Glomerular endothelial cell (primary cell): ENCODE measurements at regions not wholly inside any gene's neighbourhood (a gene's known extent, or its start where the extent isn't known, plus 50 kb on each side); places are given as distances from the start of the nearest gene placed in this dataset.
A peak's percentile ranks its signal among the peaks of the same experiment; 100 is the strongest.

Experiments used
- DNase-seq: peaks from one replicate; pipeline ENCODE4 v3.0.0-alpha.2; 2011; ENCODE audit warnings: low read depth, low spot score; ENCODE audit errors: extremely low read depth

- DNase-seq, result no peak
Measured at GRCh38 chr5:147036691-147037245, 158.2 kb upstream of the PPP2R2B start.

GRCh38 chr5:147037515-147038205 is 159.1 kb upstream of the PPP2R2B start:
- peak; percentile 22 for DNase-seq

- DNase-seq, result no peak
Measured at GRCh38 chr5:147040856-147041255, 162.3 kb upstream of the PPP2R2B start.

GRCh38 chr5:147044572-147045273 is 166.2 kb upstream of the PPP2R2B start:
- no peak for DNase-seq

- no peak for DNase-seq
Measured at GRCh38 chr5:147045290-147045689, 166.7 kb upstream of the PPP2R2B start.

GRCh38 chr5:147046281-147046680 is 167.7 kb upstream of the PPP2R2B start:
- DNase-seq, result no peak

- DNase-seq, result no peak
Measured at GRCh38 chr5:147046894-147047293, 168.3 kb upstream of the PPP2R2B start.

GRCh38 chr5:147049764-147050163 is 171.2 kb upstream of the PPP2R2B start:
- DNase-seq, result no peak

GRCh38 chr5:147050172-147050571 is 171.6 kb upstream of the PPP2R2B start:
- DNase-seq, result no peak

- DNase-seq, result no peak
Measured at GRCh38 chr5:147051193-147051592, 172.6 kb upstream of the PPP2R2B start.

GRCh38 chr5:147052519-147052918 is 174.0 kb upstream of the PPP2R2B start:
- no peak for DNase-seq

GRCh38 chr5:147055089-147055826 is 176.7 kb upstream of the PPP2R2B start:
- DNase-seq, result no peak

GRCh38 chr5:147055850-147056566 is 177.5 kb upstream of the PPP2R2B start:
- no peak for DNase-seq

GRCh38 chr5:147057051-147057450 is 177.8 kb upstream of the STK32A start:
- no peak for DNase-seq

GRCh38 chr5:147061431-147061830 is 173.4 kb upstream of the STK32A start:
- DNase-seq, result no peak

- no peak for DNase-seq
Measured at GRCh38 chr5:147062427-147062826, 172.4 kb upstream of the STK32A start.

- no peak for DNase-seq
Measured at GRCh38 chr5:147063943-147064342, 170.9 kb upstream of the STK32A start.

- DNase-seq, result no peak
Measured at GRCh38 chr5:147065071-147065470, 169.8 kb upstream of the STK32A start.

GRCh38 chr5:147068998-147069397 is 165.8 kb upstream of the STK32A start:
- no peak for DNase-seq

- no peak for DNase-seq
Measured at GRCh38 chr5:147072622-147073021, 162.2 kb upstream of the STK32A start.

- DNase-seq, result no peak
Measured at GRCh38 chr5:147073098-147073497, 161.7 kb upstream of the STK32A start.
